NT2/D1 (cell line): ENCODE measurements at regions not wholly inside any gene's neighbourhood (a gene's known extent, or its start where the extent isn't known, plus 50 kb on each side); places are given as distances from the start of the nearest gene placed in this dataset.

Experiments used
- SUZ12 ChIP-seq: IDR thresholded peaks from 2 replicates; pipeline ENCODE4 v1.6.1; 2011; ENCODE audit not compliant: insufficient read length, insufficient read depth; ENCODE audit errors: extremely low read depth
- ZNF274 ChIP-seq: IDR thresholded peaks from 2 replicates; pipeline ENCODE4 v1.6.1; 2011; ENCODE audit warnings: mild to moderate bottlenecking, low read depth, low read length

- no peak for TF ChIP-seq ZNF274
- no peak for TF ChIP-seq SUZ12
Measured at GRCh38 chr3:165641569-165642310, 195.5 kb downstream of the BCHE start.
